ENCODE measurements at regions not wholly inside any gene's neighbourhood (a gene's known extent, or its start where the extent isn't known, plus 50 kb on each side); places are given as distances from the start of the nearest gene placed in this dataset.

- no peak overlapping the region for H3K9ac ChIP-seq (ENCODE audit: low read depth, low read length, poor library complexity)
- H2BK12ac ChIP-seq (ENCODE audit: low read length) = no peak overlapping the region
- no peaks in the 10 kb centered on the region for H3K9me3 ChIP-seq (replicated peaks in 1 of 2; ENCODE audit: control insufficient read depth in 2 of 2, insufficient read depth in 1 of 2, low read depth in 1 of 2, low read length in 2 of 2)
- no peak overlapping the region for H3K18ac ChIP-seq (ENCODE audit: low read length)
- no peak overlapping the region for H2AFZ ChIP-seq (ENCODE audit: low read length)
- H3K14ac ChIP-seq (ENCODE audit: low read length) = no peak overlapping the region
- no peak overlapping the region for H4K91ac ChIP-seq (ENCODE audit: low read depth, low read length, poor library complexity)
- peaks cover 0 to 2% of the 10 kb centered on the region in 2 donors for H3K4me1 ChIP-seq (ENCODE audit: control insufficient read depth in 2 of 2, insufficient read depth in 1 of 2, low read depth in 1 of 2, low read length in 2 of 2)
- H3K36me3 ChIP-seq (replicated peaks in 1 of 2; ENCODE audit: control insufficient read depth in 2 of 2, insufficient read depth in 2 of 2, low read length in 2 of 2) = no peaks in the 10 kb centered on the region
- no peaks in the 10 kb centered on the region for H3K27me3 ChIP-seq (ENCODE audit: control insufficient read depth in 3 of 3, insufficient read depth in 3 of 3, low read depth in 1 of 3, low read length in 3 of 3)
- H2BK5ac ChIP-seq (ENCODE audit: low read length) = no peak overlapping the region
- no peak overlapping the region for H3K23ac ChIP-seq (ENCODE audit: low read depth, low read length, poor library complexity)
- H3K27ac ChIP-seq (replicated peaks; ENCODE audit: low read length) = no peak overlapping the region
- no peak overlapping the region for H3K4me2 ChIP-seq (ENCODE audit: insufficient read depth, low read length, poor library complexity, severe bottlenecking)
- no CpG with 5 or more reads among the region's 8 CpGs for WGBS, 2 donors (ENCODE audit: extremely low coverage in 2 of 2, insufficient read length in 2 of 2, insufficient replicate concordance in 1 of 2)
- no peaks in the 10 kb centered on the region for H3K79me1 ChIP-seq (ENCODE audit: low read depth, low read length)
- no peak overlapping the region for H2BK15ac ChIP-seq (ENCODE audit: low read length)
- no peak overlapping the region for H4K8ac ChIP-seq (ENCODE audit: low read depth, low read length)
- no peak overlapping the region for H2AK5ac ChIP-seq (ENCODE audit: low read depth, low read length)
- no peak overlapping the region for H3K4ac ChIP-seq (ENCODE audit: low read length)
- H2BK120ac ChIP-seq (ENCODE audit: low read depth, low read length) = no peak overlapping the region
- no peak overlapping the region for H3K4me3 ChIP-seq (ENCODE audit: low read length in 2 of 2)
- DNase-seq (ENCODE audit: low spot score) = peak; percentile 20
Measured at GRCh38 chr13:102947745-102948405, 102.0 kb downstream of the ERCC5 start.

- Histone ChIP-seq H3K23ac (ENCODE audit: low read depth, low read length, poor library complexity) (no peak overlapping the region), H3K9ac (ENCODE audit: low read depth, low read length, poor library complexity) (no peak overlapping the region), H3K14ac (ENCODE audit: low read length) (no peak overlapping the region), H4K91ac (ENCODE audit: low read depth, low read length, poor library complexity) (no peak overlapping the region), H3K9me3 (replicated peaks in 1 of 2; ENCODE audit: control insufficient read depth in 2 of 2, insufficient read depth in 1 of 2, low read depth in 1 of 2, low read length in 2 of 2) (no peaks in the 10 kb centered on the region), H3K4ac (ENCODE audit: low read length) (no peak overlapping the region), H4K8ac (ENCODE audit: low read depth, low read length) (no peak overlapping the region), H3K36me3 (replicated peaks in 1 of 2; ENCODE audit: control insufficient read depth in 2 of 2, insufficient read depth in 2 of 2, low read length in 2 of 2) (no peaks in the 10 kb centered on the region), H3K18ac (ENCODE audit: low read length) (no peak overlapping the region), H2AFZ (ENCODE audit: low read length) (no peak overlapping the region), H3K27me3 (ENCODE audit: control insufficient read depth in 3 of 3, insufficient read depth in 3 of 3, low read depth in 1 of 3, low read length in 3 of 3) (no peaks in the 10 kb centered on the region), H2BK12ac (ENCODE audit: low read length) (no peak overlapping the region), H3K4me2 (ENCODE audit: insufficient read depth, low read length, poor library complexity, severe bottlenecking) (no peak overlapping the region), H2AK5ac (ENCODE audit: low read depth, low read length) (no peak overlapping the region), H2BK5ac (ENCODE audit: low read length) (no peak overlapping the region), H3K79me1 (ENCODE audit: low read depth, low read length) (no peaks in the 10 kb centered on the region), H3K4me3 (ENCODE audit: low read length in 2 of 2) (no peak overlapping the region), H3K27ac (replicated peaks; ENCODE audit: low read length) (no peak overlapping the region), H3K4me1 (ENCODE audit: control insufficient read depth in 2 of 2, insufficient read depth in 1 of 2, low read depth in 1 of 2, low read length in 2 of 2) (peaks cover 0 to 2% of the 10 kb centered on the region in 2 donors), H2BK15ac (ENCODE audit: low read length) (no peak overlapping the region), H2BK120ac (ENCODE audit: low read depth, low read length) (no peak overlapping the region)
- DNase-seq (ENCODE audit: low spot score) = no peak
- whole genome bisulfite sequencing, 2 donors (ENCODE audit: extremely low coverage in 2 of 2, insufficient read length in 2 of 2, insufficient replicate concordance in 1 of 2) = no CpG with 5 or more reads among the region's 4 CpGs
Measured at GRCh38 chr13:102945886-102946285, 100.1 kb downstream of the ERCC5 start.

GRCh38 chr13:102945324-102945815 lies 99.5 kb downstream of the ERCC5 start:
- Histone ChIP-seq H2BK5ac (ENCODE audit: low read length) (no peak overlapping the region), H2BK15ac (ENCODE audit: low read length) (no peak overlapping the region), H3K23ac (ENCODE audit: low read depth, low read length, poor library complexity) (no peak overlapping the region), H3K14ac (ENCODE audit: low read length) (no peak overlapping the region), H2AFZ (ENCODE audit: low read length) (no peak overlapping the region), H3K4me2 (ENCODE audit: insufficient read depth, low read length, poor library complexity, severe bottlenecking) (no peak overlapping the region), H3K9me3 (replicated peaks in 1 of 2; ENCODE audit: control insufficient read depth in 2 of 2, insufficient read depth in 1 of 2, low read depth in 1 of 2, low read length in 2 of 2) (no peaks in the 10 kb centered on the region), H2BK120ac (ENCODE audit: low read depth, low read length) (no peak overlapping the region), H2AK5ac (ENCODE audit: low read depth, low read length) (no peak overlapping the region), H3K79me1 (ENCODE audit: low read depth, low read length) (no peaks in the 10 kb centered on the region), H3K27ac (replicated peaks; ENCODE audit: low read length) (no peak overlapping the region), H3K4ac (ENCODE audit: low read length) (no peak overlapping the region), H3K27me3 (ENCODE audit: control insufficient read depth in 3 of 3, insufficient read depth in 3 of 3, low read depth in 1 of 3, low read length in 3 of 3) (no peaks in the 10 kb centered on the region), H4K91ac (ENCODE audit: low read depth, low read length, poor library complexity) (no peak overlapping the region), H2BK12ac (ENCODE audit: low read length) (no peak overlapping the region), H3K4me1 (ENCODE audit: control insufficient read depth in 2 of 2, insufficient read depth in 1 of 2, low read depth in 1 of 2, low read length in 2 of 2) (peaks cover 0 to 2% of the 10 kb centered on the region in 2 donors), H3K18ac (ENCODE audit: low read length) (no peak overlapping the region), H3K9ac (ENCODE audit: low read depth, low read length, poor library complexity) (no peak overlapping the region), H3K4me3 (ENCODE audit: low read length in 2 of 2) (no peak overlapping the region), H4K8ac (ENCODE audit: low read depth, low read length) (no peak overlapping the region), H3K36me3 (replicated peaks in 1 of 2; ENCODE audit: control insufficient read depth in 2 of 2, insufficient read depth in 2 of 2, low read length in 2 of 2) (no peaks in the 10 kb centered on the region)
- 100% methylated on average over 4 of the region's 7 CpGs; no CpG with 5 or more reads in 1 of the 2 donors for WGBS, 2 donors (ENCODE audit: extremely low coverage in 2 of 2, insufficient read length in 2 of 2, insufficient replicate concordance in 1 of 2)
- DNase-seq (ENCODE audit: low spot score) = no peak

GRCh38 chr13:102944821-102945220 lies 99.0 kb downstream of the ERCC5 start:
- Histone ChIP-seq H2BK15ac (ENCODE audit: low read length) (no peak overlapping the region), H3K9ac (ENCODE audit: low read depth, low read length, poor library complexity) (no peak overlapping the region), H3K4ac (ENCODE audit: low read length) (no peak overlapping the region), H4K91ac (ENCODE audit: low read depth, low read length, poor library complexity) (no peak overlapping the region), H3K4me1 (ENCODE audit: control insufficient read depth in 2 of 2, insufficient read depth in 1 of 2, low read depth in 1 of 2, low read length in 2 of 2) (peaks cover 0 to 2% of the 10 kb centered on the region in 2 donors), H4K8ac (ENCODE audit: low read depth, low read length) (no peak overlapping the region), H2BK120ac (ENCODE audit: low read depth, low read length) (no peak overlapping the region), H3K4me2 (ENCODE audit: insufficient read depth, low read length, poor library complexity, severe bottlenecking) (no peak overlapping the region), H3K27me3 (ENCODE audit: control insufficient read depth in 3 of 3, insufficient read depth in 3 of 3, low read depth in 1 of 3, low read length in 3 of 3) (no peaks in the 10 kb centered on the region), H3K36me3 (replicated peaks in 1 of 2; ENCODE audit: control insufficient read depth in 2 of 2, insufficient read depth in 2 of 2, low read length in 2 of 2) (no peaks in the 10 kb centered on the region), H2AK5ac (ENCODE audit: low read depth, low read length) (no peak overlapping the region), H3K27ac (replicated peaks; ENCODE audit: low read length) (no peak overlapping the region), H2BK5ac (ENCODE audit: low read length) (no peak overlapping the region), H3K23ac (ENCODE audit: low read depth, low read length, poor library complexity) (no peak overlapping the region), H3K9me3 (replicated peaks in 1 of 2; ENCODE audit: control insufficient read depth in 2 of 2, insufficient read depth in 1 of 2, low read depth in 1 of 2, low read length in 2 of 2) (no peaks in the 10 kb centered on the region), H3K4me3 (ENCODE audit: low read length in 2 of 2) (no peak overlapping the region), H3K14ac (ENCODE audit: low read length) (no peak overlapping the region), H2AFZ (ENCODE audit: low read length) (no peak overlapping the region), H3K79me1 (ENCODE audit: low read depth, low read length) (no peaks in the 10 kb centered on the region), H3K18ac (ENCODE audit: low read length) (no peak overlapping the region), H2BK12ac (ENCODE audit: low read length) (no peak overlapping the region)
- no peak for DNase-seq (ENCODE audit: low spot score)
- no CpG with 5 or more reads among the region's 2 CpGs for WGBS, 2 donors (ENCODE audit: extremely low coverage in 2 of 2, insufficient read length in 2 of 2, insufficient replicate concordance in 1 of 2)

Data from neuronal stem cell (in vitro differentiated cells).